ENCODE measurements at regions not wholly inside any gene's neighbourhood (a gene's known extent, or its start where the extent isn't known, plus 50 kb on each side); places are given as distances from the start of the nearest gene placed in this dataset.
"Not testable (repeated sequence)": the region's sequence is repeated elsewhere in the genome, so short reads cannot be mapped to it uniquely, and the experiment has no call there.

DNA sequence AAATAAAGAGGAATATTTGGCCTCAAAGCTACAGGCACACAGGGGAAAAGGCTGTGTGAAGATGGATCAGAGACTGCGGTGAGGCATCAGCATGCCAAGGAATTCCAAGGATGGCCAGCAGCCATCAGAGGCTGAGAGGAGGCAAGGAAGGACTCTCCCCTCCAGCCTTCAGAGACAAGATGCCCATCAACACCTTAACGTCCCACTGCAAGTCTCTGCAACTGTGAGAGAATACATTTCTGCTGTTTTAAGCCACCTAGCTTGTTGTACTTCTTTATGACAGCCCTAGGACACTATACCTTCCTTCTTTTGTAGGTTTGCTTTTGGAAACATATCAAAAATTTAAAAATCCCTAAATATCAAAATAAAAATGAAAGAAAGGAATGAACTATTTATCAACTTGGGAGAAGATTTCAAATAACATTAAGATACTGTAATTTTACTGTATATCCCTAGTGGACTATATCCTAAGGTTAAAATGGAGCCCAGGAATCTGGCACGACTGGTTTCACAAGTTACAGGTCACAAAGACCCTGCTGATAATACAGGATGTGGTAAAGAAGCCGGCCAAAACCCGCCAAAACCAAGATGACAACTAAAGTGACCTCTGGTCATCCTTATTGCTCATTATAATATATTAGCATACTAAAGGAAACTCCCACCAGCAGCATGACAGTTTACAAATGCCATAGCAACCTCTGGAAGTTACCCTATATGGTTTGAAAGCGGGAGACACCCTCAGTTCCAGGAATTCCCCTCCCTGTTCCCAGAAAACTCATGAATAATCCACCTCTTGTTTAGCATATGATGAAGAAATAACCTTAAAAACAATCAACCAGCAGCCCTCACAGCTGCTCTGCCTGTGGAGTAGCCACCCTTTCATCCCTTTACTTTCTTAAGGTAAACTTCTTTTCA is 185.2 kb downstream of the AVL9 start:
- DNase-seq = peak; percentile 22 to 66 (median 38)

DNA sequence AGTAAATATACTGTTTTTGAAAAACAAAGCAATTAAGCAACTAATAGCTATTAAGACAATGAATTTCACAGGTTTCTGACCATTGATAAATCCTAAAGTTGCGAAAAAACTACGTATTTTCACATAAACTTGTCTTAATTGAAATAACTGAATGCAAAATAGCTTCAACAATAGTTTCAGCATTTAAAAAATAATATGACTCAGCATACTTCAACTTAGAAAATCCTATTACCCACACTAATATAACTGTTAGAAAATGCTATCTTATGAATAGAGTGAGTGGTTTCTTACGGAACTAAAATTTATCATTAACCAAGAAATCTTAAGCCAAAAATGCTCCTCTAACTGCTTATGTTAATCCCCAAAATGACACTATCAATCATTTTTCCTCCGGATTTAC is 183.9 kb downstream of the AVL9 start:
- DNase-seq = no peak

DNA sequence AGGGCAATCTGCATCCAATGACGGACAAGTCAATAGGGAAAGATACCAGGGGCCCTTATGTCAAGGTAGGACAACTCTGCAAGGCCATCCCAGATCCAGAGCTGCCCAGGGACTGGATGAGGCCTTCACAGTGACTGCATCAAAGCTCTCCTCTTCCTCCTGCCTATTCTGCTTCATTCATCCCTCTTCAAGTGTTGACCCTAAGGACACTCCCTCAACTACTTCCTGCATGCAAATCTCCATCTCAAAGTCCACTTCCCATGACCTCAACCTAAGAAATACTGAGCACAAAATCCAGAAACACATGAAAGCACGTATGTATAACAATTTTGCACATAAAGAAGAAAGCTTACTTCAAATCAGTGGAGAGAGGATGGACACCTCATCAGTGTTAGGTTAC is 182.3 kb downstream of the AVL9 start:
- DNase-seq = no peak

DNA sequence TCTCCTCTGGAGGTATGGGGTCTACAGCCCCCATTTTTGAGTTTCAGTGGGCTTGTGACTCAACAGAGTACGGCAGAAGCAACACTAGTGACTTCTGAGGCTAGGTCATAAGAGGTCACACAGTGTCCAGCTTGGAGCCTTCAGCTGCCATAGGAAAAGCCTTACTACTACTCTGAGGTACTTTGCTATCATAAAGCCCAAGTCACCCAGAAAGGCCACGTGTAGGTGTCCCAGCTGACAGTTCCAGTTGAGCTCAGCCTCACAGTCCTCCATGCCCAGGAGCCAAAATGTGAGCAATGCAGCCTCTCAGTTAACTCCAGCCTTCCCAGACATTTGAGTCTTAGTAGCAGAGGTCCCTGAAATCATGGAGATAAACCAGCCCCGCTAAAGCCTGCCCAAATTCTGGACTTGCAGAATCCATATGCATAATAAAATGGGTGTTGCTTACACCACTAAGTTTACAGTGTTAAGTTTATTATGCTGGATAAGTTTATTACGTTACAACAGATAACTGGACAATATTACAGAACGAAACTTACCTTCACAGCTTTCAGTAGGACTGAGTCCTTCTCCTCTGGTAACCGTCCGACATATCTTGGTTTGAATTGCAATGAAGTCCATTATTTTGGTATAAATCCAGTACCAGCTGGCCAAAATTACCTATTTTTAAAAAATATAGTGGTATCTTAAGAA is 181.1 kb downstream of the AVL9 start:
- DNase-seq = no peak

DNA sequence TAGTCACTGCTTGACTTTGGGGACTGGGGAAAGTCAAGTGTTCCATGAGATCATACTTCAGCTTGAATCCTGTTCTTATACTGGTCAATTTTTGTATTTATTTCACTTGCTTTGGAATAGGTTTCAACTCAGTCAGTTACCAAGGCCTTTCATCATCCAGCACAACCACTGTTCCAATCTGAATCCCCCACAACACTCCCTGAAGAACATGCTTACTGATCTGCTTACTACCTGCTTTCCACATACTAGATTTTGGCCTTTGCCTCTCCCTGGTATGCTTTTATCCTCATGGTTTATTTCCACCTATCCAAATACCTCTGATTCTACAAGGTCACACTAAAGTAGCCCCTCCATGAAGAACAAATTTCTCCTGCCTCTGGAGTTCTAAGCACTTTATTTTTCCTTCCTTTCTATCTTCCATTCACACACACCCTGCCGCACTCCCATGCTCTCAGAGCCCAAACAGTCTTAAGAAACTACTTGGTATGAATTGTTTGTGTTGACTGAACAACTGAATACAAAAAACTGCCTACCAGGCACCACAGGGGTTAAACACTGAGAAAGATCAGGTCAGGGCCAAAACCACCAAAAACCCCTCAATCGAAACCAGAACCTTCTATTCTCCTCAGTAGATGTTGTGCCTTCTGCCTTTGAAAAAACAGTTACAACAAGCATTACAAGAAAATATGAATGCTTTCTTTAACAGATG is 178.1 kb downstream of the AVL9 start:
- DNase-seq = no peak

DNA sequence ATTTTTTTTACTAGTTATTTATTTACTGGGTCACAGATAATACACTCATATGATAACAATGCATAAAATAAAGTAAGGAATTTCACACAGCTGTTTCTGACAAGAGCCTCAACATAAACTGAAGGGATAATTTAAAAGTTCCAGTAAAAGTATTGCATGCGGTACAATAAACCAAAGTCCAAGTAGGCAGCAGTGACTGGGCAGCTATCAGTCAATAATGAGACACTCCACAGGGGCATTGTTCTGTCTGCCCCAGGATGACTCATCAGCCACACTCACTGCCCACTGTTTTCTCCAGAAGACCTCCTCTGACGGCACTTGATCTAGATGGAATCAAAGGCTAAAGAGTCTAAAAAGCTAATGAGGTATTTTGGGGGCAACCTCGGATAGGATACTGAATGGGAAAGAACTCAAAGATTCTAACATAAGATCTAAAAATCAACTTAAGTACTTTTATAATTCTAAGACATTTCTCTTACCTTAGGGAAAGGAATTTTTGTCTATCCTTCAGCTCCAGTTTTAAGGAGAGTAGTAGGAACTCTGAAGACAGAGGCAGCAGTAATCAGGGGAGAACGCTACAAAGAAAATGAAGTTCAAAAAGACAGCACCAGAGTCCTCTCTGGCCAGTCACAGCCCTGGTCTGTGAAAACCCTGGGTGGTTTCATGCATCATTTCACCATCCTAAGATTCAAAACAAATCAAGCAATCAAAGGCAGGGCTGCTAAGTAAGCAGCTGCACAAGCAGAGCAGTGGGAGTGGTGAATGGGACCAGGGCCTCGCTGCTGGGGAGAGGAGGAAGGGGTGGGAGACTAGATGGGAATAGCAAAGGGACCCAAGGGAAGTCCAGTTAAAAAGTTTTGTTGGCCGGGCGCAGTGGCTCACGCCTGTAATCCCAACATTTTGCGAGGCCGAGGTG is 175.1 kb downstream of the AVL9 start:
- no peak for DNase-seq

DNA sequence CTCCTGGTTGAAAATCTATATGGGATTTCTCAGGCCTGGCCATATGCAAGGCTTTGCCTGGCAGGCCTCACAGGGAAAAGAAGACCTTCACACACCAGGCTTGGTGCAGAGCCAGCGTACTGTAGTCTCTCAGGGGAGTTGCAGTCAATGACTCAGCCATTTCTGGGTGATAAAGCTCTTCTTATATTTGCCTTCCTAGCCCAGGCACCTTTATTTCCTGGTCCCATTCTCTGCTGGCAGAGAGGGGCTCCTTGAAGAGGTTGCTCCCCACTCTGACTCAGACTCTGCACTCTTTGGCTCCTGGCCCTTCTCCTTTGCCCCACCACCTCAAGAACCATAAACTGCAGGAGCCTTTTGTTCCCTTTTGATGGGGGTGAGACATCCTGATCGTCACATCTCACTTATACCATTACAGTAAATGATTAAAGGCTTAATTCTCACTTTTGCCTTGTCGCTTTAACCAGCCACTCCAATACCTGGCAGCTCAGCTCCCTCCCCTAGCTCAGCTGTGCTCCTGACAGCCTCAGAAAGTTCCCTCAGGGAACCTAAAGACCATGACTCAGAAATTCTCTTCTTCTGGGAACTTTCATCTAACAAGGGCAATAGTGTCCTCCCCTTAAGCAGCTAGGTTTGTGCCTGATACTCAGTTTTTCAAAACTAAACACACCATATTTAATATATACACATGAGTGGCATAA is 174.0 kb downstream of the AVL9 start:
- DNase-seq = not testable (repeated sequence)

DNA sequence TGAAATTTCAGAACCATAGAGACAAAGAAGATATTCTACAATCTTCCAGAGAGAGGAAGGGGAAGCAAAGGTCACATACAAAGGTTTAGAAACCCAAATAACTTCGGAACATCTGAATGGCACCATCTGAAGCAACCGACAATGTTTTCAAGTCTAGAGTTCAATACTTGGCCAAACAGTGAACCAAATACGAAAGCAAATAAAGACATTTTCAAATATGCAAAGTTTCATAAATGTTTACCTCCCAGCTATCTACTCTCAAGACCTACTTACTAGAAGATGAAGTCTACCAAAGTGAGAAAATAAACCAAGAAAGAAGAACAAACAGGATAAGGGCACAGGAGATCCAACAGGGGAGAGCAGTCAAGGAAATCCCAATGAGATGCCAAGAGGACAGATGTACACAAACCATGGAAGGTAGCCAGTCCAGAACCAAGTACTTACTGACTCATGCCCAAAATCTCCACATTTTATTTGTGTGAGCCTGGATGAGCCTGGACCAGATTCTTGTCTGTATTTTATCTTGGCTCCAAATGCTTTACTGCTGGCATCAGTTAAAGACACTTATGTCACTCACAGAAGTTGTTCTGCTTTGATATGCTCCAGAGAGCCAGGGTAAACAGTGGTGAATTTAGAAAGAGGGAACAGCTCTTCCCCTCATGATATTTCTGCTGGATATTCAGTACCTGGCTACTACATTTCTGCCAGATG is 173.3 kb downstream of the AVL9 start:
- not testable (repeated sequence) for DNase-seq

DNA sequence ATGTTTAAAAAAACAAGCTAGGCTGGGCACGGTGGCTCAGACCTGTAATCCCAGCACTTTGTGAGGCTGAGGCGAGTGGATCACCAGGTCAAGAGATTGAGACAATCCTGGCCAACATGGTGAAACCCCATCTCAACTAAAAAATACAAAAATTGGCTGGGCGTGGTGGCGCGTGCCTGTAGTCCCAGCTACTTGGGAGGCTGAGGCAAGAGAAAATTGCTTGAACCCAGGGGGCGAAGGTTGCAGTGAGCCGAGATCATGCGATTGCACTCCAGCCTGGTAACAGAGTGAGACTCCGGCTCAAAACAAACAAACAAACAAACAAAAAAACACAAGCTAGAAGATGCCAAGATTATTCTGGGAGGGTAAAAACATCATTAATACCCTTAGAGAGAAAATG is 172.3 kb downstream of the AVL9 start:
- DNase-seq = not testable (repeated sequence)

DNA sequence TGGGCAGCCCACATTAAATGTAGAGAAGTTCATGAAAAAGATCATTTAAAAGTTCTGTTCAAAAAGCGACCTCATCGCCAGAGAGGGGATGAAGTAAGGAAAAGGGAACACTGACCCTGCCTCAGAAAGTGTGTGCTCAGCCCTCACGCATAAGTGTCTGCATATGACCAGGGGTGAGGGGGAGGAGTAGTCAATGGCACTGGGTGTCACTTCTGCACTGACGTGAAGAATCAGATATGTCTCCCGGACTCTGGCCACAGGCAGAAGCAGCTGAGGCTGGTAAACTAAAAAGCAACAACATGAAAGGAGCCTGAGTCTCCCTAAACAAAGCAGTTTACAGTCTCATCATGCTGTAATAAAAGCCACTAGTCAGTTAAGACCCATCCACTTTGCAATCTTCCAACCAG is 168.5 kb downstream of the AVL9 start:
- peak in 1 of 3 donors; percentile 6 for DNase-seq

DNA sequence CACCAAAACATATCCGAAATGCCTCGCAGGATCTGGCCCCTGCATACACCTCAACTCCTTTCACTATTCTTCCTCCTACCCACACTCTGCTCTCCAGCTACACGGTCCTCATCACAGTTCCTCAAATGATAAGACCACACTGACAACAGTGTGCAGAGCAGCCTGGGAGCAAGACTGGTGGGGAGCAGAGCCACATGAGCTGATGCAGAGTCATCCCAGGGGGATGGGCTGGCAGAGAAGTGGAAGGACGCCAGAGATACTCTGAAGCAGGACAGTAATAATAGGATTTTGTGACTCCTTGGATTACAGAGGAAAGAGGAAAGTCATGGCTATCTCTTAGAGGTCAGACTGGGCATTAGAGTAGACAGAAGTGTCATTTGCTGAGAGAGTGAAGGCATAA is 167.2 kb downstream of the AVL9 start:
- not testable (repeated sequence) for DNase-seq

DNA sequence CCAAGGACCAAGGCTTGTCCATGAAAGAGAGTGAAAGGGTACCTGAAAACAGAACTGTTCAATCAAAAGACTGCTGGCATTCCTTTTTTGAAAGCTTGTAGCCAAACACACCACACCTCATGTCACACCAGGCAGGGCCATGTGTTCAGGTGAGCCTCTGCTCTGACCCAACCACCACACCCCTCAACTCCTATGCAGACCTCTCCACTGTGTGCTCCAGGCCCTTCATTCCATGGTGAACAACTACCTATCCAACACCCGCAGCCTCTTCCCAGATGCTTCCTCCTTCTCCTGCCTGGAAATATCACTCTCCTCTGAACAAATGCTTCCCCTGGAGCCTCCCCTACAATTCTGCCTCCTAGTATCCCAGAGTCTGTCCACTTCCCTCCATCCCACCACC is 166.6 kb downstream of the AVL9 start:
- no peak for DNase-seq

DNA sequence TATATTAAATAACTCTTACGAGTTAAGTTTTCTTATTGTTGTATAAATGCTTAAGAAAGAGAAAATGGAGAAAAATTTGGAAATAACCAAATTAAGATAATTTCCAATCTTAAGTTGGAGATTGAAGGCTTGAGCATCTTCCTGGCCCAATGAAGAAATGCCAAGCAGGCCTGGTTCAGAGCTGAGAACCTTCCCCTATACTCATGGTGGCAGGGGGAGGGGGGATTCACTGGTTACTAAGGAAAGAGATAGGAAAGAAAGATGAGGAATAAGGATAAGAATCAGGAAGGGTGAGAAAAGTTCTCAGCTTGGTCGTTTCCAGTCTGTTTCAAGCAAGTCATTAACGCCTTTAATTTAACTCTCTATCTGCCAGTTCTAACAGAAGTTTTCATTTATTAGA is 166.2 kb downstream of the AVL9 start:
- DNase-seq = no peak

DNA sequence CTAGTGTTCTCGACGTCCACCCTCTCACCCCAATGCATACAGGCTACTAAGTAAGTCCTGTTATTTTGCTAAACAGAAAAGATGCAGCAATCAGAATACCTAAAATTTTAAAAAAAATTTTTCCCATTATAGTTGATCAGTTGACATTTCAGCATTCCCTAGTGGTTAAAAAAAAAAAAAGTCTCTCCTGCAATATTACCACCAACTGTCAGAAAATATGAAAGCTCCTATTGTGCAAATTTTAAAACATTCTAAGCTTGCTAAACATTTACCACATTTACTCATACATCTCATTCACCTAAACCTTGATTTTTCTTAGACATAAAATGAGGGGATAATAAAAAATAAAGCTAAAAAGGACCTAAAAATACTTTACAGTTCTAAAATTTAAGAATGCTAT is 165.6 kb downstream of the AVL9 start:
- no peak for DNase-seq

DNA sequence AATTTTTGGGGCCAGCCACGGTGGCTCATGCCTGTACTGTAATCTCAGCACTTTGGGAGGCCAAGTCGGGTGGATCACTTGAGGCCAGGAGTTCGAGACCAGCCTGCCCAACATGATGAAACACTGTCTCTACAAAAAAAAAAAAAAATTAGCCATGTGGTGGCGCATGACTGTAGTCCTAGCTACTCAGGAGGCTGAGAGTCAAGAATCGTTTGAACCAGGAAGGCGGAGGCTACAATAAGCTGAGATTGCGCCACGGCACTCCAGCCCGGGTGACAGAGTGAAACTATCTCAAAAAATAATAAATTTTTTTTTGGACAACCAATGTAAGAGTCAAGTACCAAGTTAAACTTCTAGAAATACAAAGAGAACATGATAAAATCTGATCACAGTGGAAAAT is 164.6 kb downstream of the AVL9 start:
- DNase-seq = no peak

DNA sequence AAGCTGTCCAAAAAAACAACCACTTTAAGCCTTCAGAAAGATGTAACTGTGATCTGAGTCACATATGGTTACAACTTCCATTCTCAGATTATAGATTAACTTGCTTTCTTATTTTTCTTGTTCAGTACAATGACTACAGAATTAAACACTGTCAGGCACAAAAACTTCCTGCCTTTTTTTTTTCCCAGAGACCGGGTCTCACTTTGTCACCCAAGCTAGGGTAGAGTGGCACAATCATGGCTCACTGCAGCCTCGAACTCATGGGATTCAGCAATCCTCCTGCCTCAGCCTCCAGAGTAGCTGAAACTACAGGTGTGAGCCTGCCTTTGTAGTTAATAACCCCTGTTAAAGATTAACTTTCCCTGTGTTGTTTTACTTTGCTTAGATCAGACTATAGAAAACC is 163.2 kb downstream of the AVL9 start:
- no peak for DNase-seq

DNA sequence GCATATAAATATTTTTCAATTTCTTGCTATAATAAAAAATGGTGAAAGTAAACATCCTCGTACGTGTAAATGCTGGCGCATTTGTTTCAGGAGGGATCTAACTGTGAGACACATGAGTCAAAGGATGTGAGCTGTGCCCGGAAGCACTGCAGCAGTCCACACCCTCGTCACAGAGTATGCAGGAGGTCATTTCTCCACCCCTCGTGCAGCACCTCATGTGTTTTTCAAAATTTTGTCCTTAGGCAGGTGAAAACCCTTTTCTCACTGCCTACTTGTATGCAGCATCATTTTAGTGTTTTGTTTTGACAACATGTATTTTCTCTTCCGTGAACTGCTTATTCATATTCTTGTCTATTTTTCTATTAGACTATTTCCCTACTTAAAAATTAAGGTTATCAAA is 162.7 kb downstream of the AVL9 start:
- DNase-seq = no peak

DNA sequence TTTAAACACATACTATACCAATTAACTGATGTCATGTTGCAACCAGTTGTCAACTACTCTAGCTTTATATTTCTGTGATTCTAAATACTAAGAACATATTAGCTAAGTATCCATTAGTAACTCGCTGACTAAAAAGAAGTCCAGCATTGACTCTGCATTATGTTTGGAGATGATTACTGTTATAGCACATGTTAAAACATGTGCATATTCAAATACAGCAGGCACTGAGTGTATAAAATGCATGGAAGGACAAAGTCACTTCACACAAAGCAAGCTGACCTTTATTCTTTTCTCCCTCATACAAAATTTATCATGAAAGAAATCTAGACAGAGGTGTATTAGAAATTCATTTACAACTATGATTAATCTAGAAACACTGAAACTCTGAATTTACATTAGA is 159.3 kb downstream of the AVL9 start:
- DNase-seq = not testable (repeated sequence)

DNA sequence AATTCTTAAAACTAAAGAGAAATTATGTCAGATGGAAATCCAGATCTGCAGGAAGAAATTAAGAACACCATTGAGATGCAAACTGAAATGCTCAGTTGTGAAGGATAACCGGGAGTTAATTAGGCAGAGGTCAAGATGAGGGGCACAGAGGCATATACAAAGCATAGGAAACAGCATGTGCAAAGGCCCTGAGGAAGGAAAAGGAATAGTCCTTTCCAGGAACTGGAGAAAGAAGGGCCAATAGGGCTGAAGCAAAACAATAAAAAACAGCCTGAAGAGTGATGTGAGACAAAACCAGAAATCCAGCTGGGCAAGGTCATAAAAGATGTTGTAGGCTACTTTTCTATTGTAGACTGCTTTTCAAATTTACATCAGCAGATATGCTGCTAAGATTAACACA is 155.1 kb downstream of the AVL9 start:
- not testable (repeated sequence) for DNase-seq

DNA sequence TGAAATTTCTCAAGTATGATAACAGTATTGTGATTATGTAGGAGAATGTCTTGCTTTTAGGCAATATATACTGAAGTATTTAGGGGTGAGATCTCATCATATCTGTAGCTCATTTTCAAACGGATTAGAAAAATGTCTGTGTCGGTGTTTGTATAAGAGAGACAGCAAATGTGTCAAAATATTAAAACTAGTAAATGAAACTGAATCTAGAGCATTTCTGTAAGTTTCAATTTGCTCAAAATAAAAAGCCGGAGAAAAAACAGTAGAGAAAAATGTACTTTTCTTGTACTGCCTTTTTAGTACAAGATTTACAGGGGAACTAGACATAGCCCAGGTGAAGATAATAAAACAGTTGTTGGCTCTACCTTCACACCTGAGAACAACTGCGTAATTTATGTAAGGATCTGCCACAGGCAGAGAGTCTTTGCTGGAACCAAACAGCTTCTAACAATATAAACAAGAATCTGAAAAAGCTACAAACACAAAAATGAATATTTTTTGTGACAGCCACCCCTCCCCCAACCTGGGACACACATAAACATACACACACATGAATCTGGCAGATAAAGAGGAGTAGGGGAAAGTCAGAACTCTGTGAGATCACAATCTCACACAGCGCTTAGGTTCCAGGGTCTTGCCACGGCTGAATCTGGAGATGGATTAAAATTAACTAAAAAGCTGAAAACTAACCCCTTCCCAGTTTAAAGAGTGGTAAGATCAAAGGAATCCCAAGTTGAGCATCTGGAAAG is 153.3 kb downstream of the AVL9 start:
- no peak for DNase-seq

All from suppressor macrophage treated with lipopolysaccharide for 1 hour (primary cell).